ENCODE measurements at regions not wholly inside any gene's neighbourhood (a gene's known extent, or its start where the extent isn't known, plus 50 kb on each side); places are given as distances from the start of the nearest gene placed in this dataset.

GRCh38 chr3:6447166-6447801 is 413.6 kb upstream of the GRM7 start:
- no peak overlapping the region for H3K4me3 ChIP-seq (ENCODE audit: low read depth, low read length)
- TF ChIP-seq CTCF (IDR thresholded peaks at IDR 0.05; ENCODE audit: control insufficient read depth, extremely low read depth, insufficient read depth), result no peak
- no peak for DNase-seq (ENCODE audit: low read depth)

GRCh38 chr3:6448011-6448410 is 412.9 kb upstream of the GRM7 start:
- H3K4me3 ChIP-seq (ENCODE audit: low read depth, low read length), result no peak overlapping the region
- DNase-seq (ENCODE audit: low read depth), result no peak
- no peak for TF ChIP-seq CTCF (IDR thresholded peaks at IDR 0.05; ENCODE audit: control insufficient read depth, extremely low read depth, insufficient read depth)

- no peak for DNase-seq (ENCODE audit: low read depth)
- no peak for TF ChIP-seq CTCF (IDR thresholded peaks at IDR 0.05; ENCODE audit: control insufficient read depth, extremely low read depth, insufficient read depth)
- no peak overlapping the region for H3K4me3 ChIP-seq (ENCODE audit: low read depth, low read length)
Observed at GRCh38 chr3:6449099-6449498, 411.8 kb upstream of the GRM7 start.

- no peak for TF ChIP-seq CTCF (IDR thresholded peaks at IDR 0.05; ENCODE audit: control insufficient read depth, extremely low read depth, insufficient read depth)
- DNase-seq (ENCODE audit: low read depth), result no peak
- no peak overlapping the region for H3K4me3 ChIP-seq (ENCODE audit: low read depth, low read length)
Observed at GRCh38 chr3:6452974-6453373, 407.9 kb upstream of the GRM7 start.

GRCh38 chr3:6455031-6455430 is 405.9 kb upstream of the GRM7 start:
- no peak for TF ChIP-seq CTCF (IDR thresholded peaks at IDR 0.05; ENCODE audit: control insufficient read depth, extremely low read depth, insufficient read depth)
- H3K4me3 ChIP-seq (ENCODE audit: low read depth, low read length), result no peak overlapping the region
- no peak for DNase-seq (ENCODE audit: low read depth)

GRCh38 chr3:6467186-6467585 is 393.7 kb upstream of the GRM7 start:
- no peak for DNase-seq (ENCODE audit: low read depth)
- TF ChIP-seq CTCF (IDR thresholded peaks at IDR 0.05; ENCODE audit: control insufficient read depth, extremely low read depth, insufficient read depth), result no peak
- H3K4me3 ChIP-seq (ENCODE audit: low read depth, low read length), result no peak overlapping the region

- no peak overlapping the region for H3K4me3 ChIP-seq (ENCODE audit: low read depth, low read length)
- no peak for TF ChIP-seq CTCF (IDR thresholded peaks at IDR 0.05; ENCODE audit: control insufficient read depth, extremely low read depth, insufficient read depth)
- no peak for DNase-seq (ENCODE audit: low read depth)
Observed at GRCh38 chr3:6468589-6468988, 392.3 kb upstream of the GRM7 start.
